ENCODE measurements at regions not wholly inside any gene's neighbourhood (a gene's known extent, or its start where the extent isn't known, plus 50 kb on each side); places are given as distances from the start of the nearest gene placed in this dataset.

- TF ChIP-seq CTCF (conservative IDR thresholded peaks at IDR 0.05; ENCODE audit: low read depth, low read length) (no peak), EZH2 (IDR thresholded peaks at IDR 0.05; ENCODE audit: low read length, unreplicated experiment) (no peak)
Observed at GRCh38 chr9:108671794-108672193, 184.0 kb downstream of the ACTL7B start.
